Astrocyte (in vitro differentiated cells and primary cell): ENCODE measurements at regions not wholly inside any gene's neighbourhood (a gene's known extent, or its start where the extent isn't known, plus 50 kb on each side); places are given as distances from the start of the nearest gene placed in this dataset.

Source experiments
- CTCF ChIP-seq: IDR thresholded peaks from 2 replicates; pipeline ENCODE4 v1.5.1; 2011; ENCODE audit warnings: low read depth, mild to moderate bottlenecking, inconsistent platforms, low read length, moderate library complexity; ENCODE audit not compliant: insufficient read depth
- EZH2 ChIP-seq: IDR thresholded peaks from 2 replicates; pipeline ENCODE4 v1.6.1; 2012; ENCODE audit warnings: mild to moderate bottlenecking, low read length, inconsistent platforms; ENCODE audit not compliant: insufficient read depth

- TF ChIP-seq CTCF: no peak
- TF ChIP-seq EZH2: no peak
Measured at GRCh38 chr22:49642741-49643140, 184.9 kb downstream of the BRD1 start.
